ENCODE measurements at regions not wholly inside any gene's neighbourhood (a gene's known extent, or its start where the extent isn't known, plus 50 kb on each side); places are given as distances from the start of the nearest gene placed in this dataset.

GRCh38 chr13:66222127-66222526 is 1008.0 kb downstream of the PCDH9 start:
- H2AFZ ChIP-seq (ENCODE audit: low read depth, low read length, poor library complexity, severe bottlenecking), result no peak overlapping the region
- DNase-seq (ENCODE audit: low read depth, low spot score) (no peak), ATAC-seq (no peak)
- no peaks in the 10 kb centered on the region for H3K36me3 ChIP-seq (ENCODE audit: control insufficient read depth in 1 of 2, insufficient read depth in 2 of 2, low read length in 2 of 2)
- no peak overlapping the region for H3K4me2 ChIP-seq (ENCODE audit: low read length)
- H3K27ac ChIP-seq (ENCODE audit: low read depth, low read length), result no peak overlapping the region
- POLR2A ChIA-PET, result no interaction called here
- TF ChIP-seq YY1 (IDR thresholded peaks at IDR 0.05; ENCODE audit: extremely low read depth, insufficient replicate concordance, low read depth, low read length), result no peak
- TF ChIP-seq POLR2A (IDR thresholded peaks at IDR 0.05; ENCODE audit: borderline replicate concordance, extremely low read depth, insufficient read depth, insufficient read length), result no peak
- TF ChIP-seq ELF1 (IDR thresholded peaks at IDR 0.05; ENCODE audit: borderline replicate concordance, low read depth), result no peak
- no peak for TF ChIP-seq SIN3A (IDR thresholded peaks at IDR 0.05; ENCODE audit: low read depth)
- TF ChIP-seq EGR1 (IDR thresholded peaks at IDR 0.05; ENCODE audit: low read depth), result no peak
- TF ChIP-seq ZBTB33 (IDR thresholded peaks at IDR 0.05; ENCODE audit: extremely low read depth, insufficient replicate concordance, low read length), result no peak
- TF ChIP-seq CEBPB (IDR thresholded peaks at IDR 0.05; ENCODE audit: low read depth), result no peak
- TF ChIP-seq JUND (IDR thresholded peaks at IDR 0.05), result no peak
- H3K4me3 ChIP-seq (replicated peaks in 1 of 2; ENCODE audit: low read depth in 1 of 2, low read length in 2 of 2), result no peak overlapping the region
- CTCF ChIA-PET, result no interaction called here
- intact Hi-C loops (cut with micrococcal nuclease), result no loop called here
- RAD21 ChIA-PET (ENCODE audit: low non-redundant PET in 1 of 2, low total read pairs in 2 of 2, uncharacterized antibody in 2 of 2, unreplicated experiment in 2 of 2), result no interaction called here
- no TSS peak for BruUV-seq (replicated peaks)
- no peaks in the 10 kb centered on the region for H3K79me2 ChIP-seq (ENCODE audit: insufficient read depth, low read length)
- no peaks in the 10 kb centered on the region; the same call in 1 of the 2 replicates for H3K9me2 ChIP-seq (ENCODE audit: insufficient read depth)
- no peaks in the 10 kb centered on the region for H4K20me1 ChIP-seq (ENCODE audit: insufficient read depth)
- no peaks in the 10 kb centered on the region for H3K27me3 ChIP-seq (ENCODE audit: insufficient read depth, low read length)
- H3K9me3 ChIP-seq (ENCODE audit: control insufficient read depth in 1 of 2, insufficient read depth in 1 of 2, low read depth in 1 of 2, low read length in 2 of 2), result no peaks in the 10 kb centered on the region
- no peak overlapping the region for H3K9ac ChIP-seq (ENCODE audit: low read length)
- no peaks in the 10 kb centered on the region for H3K4me1 ChIP-seq (ENCODE audit: control insufficient read depth in 1 of 2, insufficient read depth in 2 of 2, low read length in 2 of 2)

- ChIA-PET CTCF (no interaction called here), POLR2A (no interaction called here), RAD21 (ENCODE audit: low non-redundant PET in 1 of 2, low total read pairs in 2 of 2, uncharacterized antibody in 2 of 2, unreplicated experiment in 2 of 2) (no interaction called here)
- no TSS peak for BruUV-seq (replicated peaks)
- no peaks in the 10 kb centered on the region for H3K9me3 ChIP-seq (ENCODE audit: control insufficient read depth in 1 of 2, insufficient read depth in 1 of 2, low read depth in 1 of 2, low read length in 2 of 2)
- intact Hi-C loops (cut with micrococcal nuclease), result no loop called here
- H3K4me1 ChIP-seq (ENCODE audit: control insufficient read depth in 1 of 2, insufficient read depth in 2 of 2, low read length in 2 of 2), result no peaks in the 10 kb centered on the region
- DNase-seq (ENCODE audit: low read depth, low spot score) (no peak), ATAC-seq (no peak)
- H4K20me1 ChIP-seq (ENCODE audit: insufficient read depth), result no peaks in the 10 kb centered on the region
- H3K4me2 ChIP-seq (ENCODE audit: low read length), result no peak overlapping the region
- H3K9ac ChIP-seq (ENCODE audit: low read length), result no peak overlapping the region
- H3K36me3 ChIP-seq (ENCODE audit: control insufficient read depth in 1 of 2, insufficient read depth in 2 of 2, low read length in 2 of 2), result no peaks in the 10 kb centered on the region
- H3K9me2 ChIP-seq (ENCODE audit: insufficient read depth), result no peaks in the 10 kb centered on the region
- H3K79me2 ChIP-seq (ENCODE audit: insufficient read depth, low read length), result no peaks in the 10 kb centered on the region
- H3K4me3 ChIP-seq (replicated peaks in 1 of 2; ENCODE audit: low read depth in 1 of 2, low read length in 2 of 2), result no peak overlapping the region
- no peaks in the 10 kb centered on the region for H3K27me3 ChIP-seq (ENCODE audit: insufficient read depth, low read length)
- H2AFZ ChIP-seq (ENCODE audit: low read depth, low read length, poor library complexity, severe bottlenecking), result no peak overlapping the region
- H3K27ac ChIP-seq (ENCODE audit: low read depth, low read length), result no peak overlapping the region
- no peak for TF ChIP-seq ATF3 (IDR thresholded peaks at IDR 0.05)
- no peak for TF ChIP-seq EGR1 (IDR thresholded peaks at IDR 0.05; ENCODE audit: low read depth)
- TF ChIP-seq SIN3A (IDR thresholded peaks at IDR 0.05; ENCODE audit: low read depth), result no peak
- no peak for TF ChIP-seq REST (IDR thresholded peaks at IDR 0.05; ENCODE audit: low read depth)
- TF ChIP-seq YY1 (IDR thresholded peaks at IDR 0.05; ENCODE audit: extremely low read depth, insufficient replicate concordance, low read depth, low read length), result no peak
- TF ChIP-seq TCF7L2 (IDR thresholded peaks at IDR 0.05; ENCODE audit: borderline replicate concordance, extremely low read depth, insufficient read depth, insufficient read length), result no peak
- no peak for TF ChIP-seq ZFX (IDR thresholded peaks at IDR 0.05)
- TF ChIP-seq CEBPB (IDR thresholded peaks at IDR 0.05; ENCODE audit: low read depth), result no peak
- no peak for TF ChIP-seq JUND (IDR thresholded peaks at IDR 0.05)
- TF ChIP-seq CBX3 (IDR thresholded peaks at IDR 0.05; ENCODE audit: low read depth), result no peak
- TF ChIP-seq ZNF274 (IDR thresholded peaks at IDR 0.05; ENCODE audit: low read depth, low read length), result no peak
- TF ChIP-seq POLR2A (IDR thresholded peaks at IDR 0.05; ENCODE audit: borderline replicate concordance, extremely low read depth, insufficient read depth, insufficient read length), result no peak
- TF ChIP-seq FOSL1 (IDR thresholded peaks at IDR 0.05; ENCODE audit: low read depth), result no peak
- TF ChIP-seq EZH2 (IDR thresholded peaks at IDR 0.05), result no peak
Measured at GRCh38 chr13:66219506-66219905, 1010.6 kb downstream of the PCDH9 start.

Measured in HCT116 (cell line).